HL-60 (cell line): ENCODE measurements at regions not wholly inside any gene's neighbourhood (a gene's known extent, or its start where the extent isn't known, plus 50 kb on each side); places are given as distances from the start of the nearest gene placed in this dataset.

Experiments used
- DNase-seq, 2 experiments: peaks; one replicate each; pipeline ENCODE4 v3.0.0-alpha.2; 2010 to 2020; ENCODE audit warnings: low read depth in 1 of 2, low spot score in 1 of 2
- H3K27ac ChIP-seq: fragments of 250-450 bp; sonication (Bioruptor Pico); replicated peaks from 2 replicates; pipeline ENCODE4 v1.5.1; 2020; ENCODE audit warnings: mild to moderate bottlenecking, moderate library complexity
- H3K27me3 ChIP-seq: fragments of 250-450 bp; sonication (Bioruptor Pico); 2 replicates; pipeline ENCODE4 v1.5.1; 2021; ENCODE audit warnings: mild to moderate bottlenecking, moderate library complexity; ENCODE audit not compliant: insufficient read depth, poor library complexity, severe bottlenecking
- H3K4me3 ChIP-seq: replicated peaks from 2 replicates; pipeline ENCODE4 v1.5.1; 2011; ENCODE audit warnings: mild to moderate bottlenecking, control low read depth, low read length; ENCODE audit not compliant: insufficient read depth
- CTCF ChIP-seq: IDR thresholded peaks from one replicate; pipeline ENCODE4 v1.5.1; 2011; ENCODE audit warnings: low read length, control low read depth, inconsistent platforms; ENCODE audit not compliant: insufficient read depth
- GABPA ChIP-seq: IDR thresholded peaks from 2 replicates; pipeline ENCODE4 v1.6.1; 2012; ENCODE audit warnings: low read depth
- POLR2AphosphoS5 ChIP-seq: IDR thresholded peaks from 2 replicates; pipeline ENCODE4 v1.6.1; 2012; ENCODE audit warnings: low read depth
- REST ChIP-seq: IDR thresholded peaks from 2 replicates; pipeline ENCODE4 v1.6.1; 2012; ENCODE audit warnings: low read depth; ENCODE audit not compliant: insufficient replicate concordance
- SPI1 ChIP-seq: IDR thresholded peaks from 2 replicates; pipeline ENCODE4 v1.6.1; 2012; ENCODE audit warnings: low read depth, mild to moderate bottlenecking, borderline replicate concordance

GRCh38 chr18:53785811-53786210 is 438.7 kb downstream of the MBD2 start:
- Histone ChIP-seq H3K27me3 (no peaks in the 10 kb centered on the region), H3K27ac (no peak overlapping the region), H3K4me3 (no peak overlapping the region)
- DNase-seq, result no peak
- no peak for TF ChIP-seq REST
- no peak for TF ChIP-seq GABPA

GRCh38 chr18:53784253-53784652 is 440.2 kb downstream of the MBD2 start:
- TF ChIP-seq REST (no peak), SPI1 (no peak), CTCF (no peak), POLR2AphosphoS5 (no peak), GABPA (no peak)
- Histone ChIP-seq H3K4me3 (no peak overlapping the region), H3K27ac (no peak overlapping the region), H3K27me3 (no peaks in the 10 kb centered on the region)
- DNase-seq, result no peak

GRCh38 chr18:53780666-53781065 is 443.8 kb downstream of the MBD2 start:
- no peak for TF ChIP-seq GABPA
- TF ChIP-seq REST, result no peak
- no peak for TF ChIP-seq POLR2AphosphoS5
- no peak overlapping the region for H3K4me3 ChIP-seq
- H3K27me3 ChIP-seq, result no peaks in the 10 kb centered on the region
- H3K27ac ChIP-seq, result no peak overlapping the region
- no peak for DNase-seq

GRCh38 chr18:53772293-53772692 is 452.2 kb downstream of the MBD2 start:
- Histone ChIP-seq H3K4me3 (no peak overlapping the region), H3K27ac (no peak overlapping the region), H3K27me3 (no peaks in the 10 kb centered on the region)
- DNase-seq, result no peak
- TF ChIP-seq POLR2AphosphoS5 (no peak), CTCF (no peak), REST (no peak), GABPA (no peak), SPI1 (no peak)
